Glutamatergic neuron (in vitro differentiated cells): ENCODE measurements at regions not wholly inside any gene's neighbourhood (a gene's known extent, or its start where the extent isn't known, plus 50 kb on each side); places are given as distances from the start of the nearest gene placed in this dataset.

Source experiments
- DNase-seq: peaks from one replicate; pipeline ENCODE4 v3.0.0; 2022
- H3K27ac Mint-ChIP-seq: one replicate; pipeline ENCODE4 v1.8.0; 2020; ENCODE audit warnings: mild to moderate bottlenecking, mixed read lengths, inconsistent platforms; ENCODE audit not compliant: unreplicated experiment
- H3K27me3 Mint-ChIP-seq: one replicate; pipeline ENCODE4 v1.8.0; 2020; ENCODE audit warnings: mild to moderate bottlenecking, moderate library complexity, mixed read lengths, inconsistent platforms; ENCODE audit not compliant: unreplicated experiment
- H3K36me3 Mint-ChIP-seq: one replicate; pipeline ENCODE4 v1.8.0; 2020; ENCODE audit warnings: mild to moderate bottlenecking, mixed read lengths, inconsistent platforms; ENCODE audit not compliant: unreplicated experiment
- H3K4me1 Mint-ChIP-seq: one replicate; pipeline ENCODE4 v1.8.0; 2020; ENCODE audit warnings: mild to moderate bottlenecking, low read depth, mixed read lengths, inconsistent platforms; ENCODE audit not compliant: unreplicated experiment
- H3K4me3 Mint-ChIP-seq: one replicate; pipeline ENCODE4 v1.8.0; 2020; ENCODE audit warnings: mild to moderate bottlenecking, mixed read lengths, inconsistent platforms; ENCODE audit not compliant: unreplicated experiment
- H3K9me3 Mint-ChIP-seq: one replicate; pipeline ENCODE4 v1.8.0; 2020; ENCODE audit warnings: mild to moderate bottlenecking, moderate library complexity, mixed read lengths, inconsistent platforms; ENCODE audit not compliant: unreplicated experiment
- TF ChIP-seq, protein P1 (sequence below): fragments of 200-600 bp; sonication (generic); IDR thresholded peaks from one replicate; pipeline ENCODE4 v1.5.0; 2021; ENCODE audit not compliant: partially characterized antibody, unreplicated experiment

DNA sequence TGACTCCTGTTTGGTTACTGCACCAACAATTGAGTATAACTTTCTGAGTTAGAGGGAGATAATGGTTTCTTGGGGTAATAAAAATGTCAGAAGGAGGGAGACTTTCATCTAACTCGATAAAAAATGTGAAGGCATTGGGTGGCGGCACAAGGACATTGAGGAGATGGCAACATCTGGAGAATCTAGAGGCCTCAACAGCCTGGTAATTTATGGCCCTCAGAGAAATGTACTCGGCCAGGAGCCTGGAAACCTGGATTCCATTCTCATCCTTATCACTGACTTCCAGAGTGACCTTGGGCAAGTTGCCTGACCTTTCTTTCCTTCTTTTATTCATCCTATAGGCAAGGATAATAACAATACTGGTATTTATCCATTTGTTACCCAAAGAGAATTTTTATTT, 173.5 kb upstream of the MEX3C start:
- peaks cover 3% of the 10 kb centered on the region for H3K9me3 Mint-ChIP-seq
- no peaks in the 10 kb centered on the region for H3K27me3 Mint-ChIP-seq
- H3K36me3 Mint-ChIP-seq, result peaks cover 5% of the 10 kb centered on the region
- DNase-seq, result no peak
- no peak overlapping the region for H3K27ac Mint-ChIP-seq
- H3K4me3 Mint-ChIP-seq, result no peak overlapping the region
- H3K4me1 Mint-ChIP-seq, result no peaks in the 10 kb centered on the region
- TF ChIP-seq, protein P1, sequence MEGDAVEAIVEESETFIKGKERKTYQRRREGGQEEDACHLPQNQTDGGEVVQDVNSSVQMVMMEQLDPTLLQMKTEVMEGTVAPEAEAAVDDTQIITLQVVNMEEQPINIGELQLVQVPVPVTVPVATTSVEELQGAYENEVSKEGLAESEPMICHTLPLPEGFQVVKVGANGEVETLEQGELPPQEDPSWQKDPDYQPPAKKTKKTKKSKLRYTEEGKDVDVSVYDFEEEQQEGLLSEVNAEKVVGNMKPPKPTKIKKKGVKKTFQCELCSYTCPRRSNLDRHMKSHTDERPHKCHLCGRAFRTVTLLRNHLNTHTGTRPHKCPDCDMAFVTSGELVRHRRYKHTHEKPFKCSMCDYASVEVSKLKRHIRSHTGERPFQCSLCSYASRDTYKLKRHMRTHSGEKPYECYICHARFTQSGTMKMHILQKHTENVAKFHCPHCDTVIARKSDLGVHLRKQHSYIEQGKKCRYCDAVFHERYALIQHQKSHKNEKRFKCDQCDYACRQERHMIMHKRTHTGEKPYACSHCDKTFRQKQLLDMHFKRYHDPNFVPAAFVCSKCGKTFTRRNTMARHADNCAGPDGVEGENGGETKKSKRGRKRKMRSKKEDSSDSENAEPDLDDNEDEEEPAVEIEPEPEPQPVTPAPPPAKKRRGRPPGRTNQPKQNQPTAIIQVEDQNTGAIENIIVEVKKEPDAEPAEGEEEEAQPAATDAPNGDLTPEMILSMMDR, result no peak

DNA sequence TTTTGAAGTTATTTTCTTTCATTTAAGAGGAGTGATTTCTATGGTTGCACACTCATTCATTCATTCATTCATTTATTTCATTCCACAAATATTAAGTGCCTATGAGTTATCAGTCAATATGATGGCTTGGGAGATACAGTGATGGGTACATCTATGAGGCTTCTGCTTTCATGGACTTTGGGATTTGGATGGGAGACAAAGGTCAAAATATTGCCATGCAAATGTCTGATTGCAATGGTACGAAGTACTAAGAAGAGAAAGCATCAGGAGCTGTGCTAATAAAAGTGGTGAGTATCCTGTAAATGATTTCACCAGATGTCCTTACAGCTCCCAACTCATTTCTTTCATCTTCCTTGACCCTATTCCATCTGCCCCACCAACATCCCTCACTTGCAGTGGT, 174.4 kb upstream of the MEX3C start:
- no peak for DNase-seq
- Mint-ChIP-seq H3K27ac (no peak overlapping the region), H3K27me3 (no peaks in the 10 kb centered on the region), H3K36me3 (peaks cover 5% of the 10 kb centered on the region), H3K9me3 (peaks cover 3% of the 10 kb centered on the region), H3K4me3 (no peak overlapping the region), H3K4me1 (no peaks in the 10 kb centered on the region)
- TF ChIP-seq, protein P1, result no peak

DNA sequence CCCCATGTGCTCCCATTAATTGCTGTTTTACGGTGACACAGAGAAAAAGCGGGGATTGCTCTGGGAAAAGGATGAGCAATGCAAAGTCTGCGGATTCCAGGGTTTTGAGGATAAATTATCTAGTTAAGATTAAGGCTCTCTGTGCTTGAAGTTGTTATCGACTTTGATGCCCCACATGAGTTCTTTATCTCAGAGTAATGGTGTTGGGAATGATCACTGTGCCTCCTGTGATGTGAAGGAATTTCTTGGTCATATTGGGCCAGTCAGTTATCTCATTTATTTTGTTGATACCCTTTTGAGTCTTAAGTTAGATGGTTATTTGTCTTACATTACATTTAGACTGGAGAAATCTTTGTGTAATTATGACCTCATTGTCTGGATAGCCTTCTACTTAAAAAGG, 184.6 kb upstream of the MEX3C start:
- Mint-ChIP-seq H3K36me3 (no peaks in the 10 kb centered on the region), H3K27me3 (no peaks in the 10 kb centered on the region), H3K9me3 (no peaks in the 10 kb centered on the region), H3K27ac (no peak overlapping the region), H3K4me3 (no peak overlapping the region), H3K4me1 (no peaks in the 10 kb centered on the region)
- TF ChIP-seq, protein P1, result no peak
- no peak for DNase-seq

DNA sequence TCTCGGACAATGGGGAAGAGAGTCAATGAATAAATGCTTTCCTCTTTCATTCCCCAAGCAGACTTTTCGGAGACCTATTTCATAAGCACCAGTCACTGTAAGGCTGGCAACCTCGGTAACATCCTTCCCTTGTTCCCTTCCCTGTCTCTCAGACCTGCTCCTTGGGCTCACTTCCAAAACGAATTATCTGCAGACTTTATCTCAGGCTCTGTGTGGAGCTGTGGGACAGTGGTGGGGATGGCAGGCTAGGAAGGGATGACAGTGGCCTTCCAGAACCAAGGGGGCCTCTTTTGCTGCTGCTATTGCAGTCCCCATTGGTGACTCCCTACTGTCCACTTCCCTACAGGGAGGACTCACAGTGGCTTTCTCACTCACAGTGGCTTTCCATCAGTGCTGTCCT, 185.6 kb upstream of the MEX3C start:
- no peaks in the 10 kb centered on the region for H3K9me3 Mint-ChIP-seq
- H3K4me1 Mint-ChIP-seq, result no peaks in the 10 kb centered on the region
- no peak overlapping the region for H3K4me3 Mint-ChIP-seq
- DNase-seq, result no peak
- no peaks in the 10 kb centered on the region for H3K27me3 Mint-ChIP-seq
- H3K27ac Mint-ChIP-seq, result no peak overlapping the region
- no peaks in the 10 kb centered on the region for H3K36me3 Mint-ChIP-seq
- TF ChIP-seq, protein P1, result no peak

DNA sequence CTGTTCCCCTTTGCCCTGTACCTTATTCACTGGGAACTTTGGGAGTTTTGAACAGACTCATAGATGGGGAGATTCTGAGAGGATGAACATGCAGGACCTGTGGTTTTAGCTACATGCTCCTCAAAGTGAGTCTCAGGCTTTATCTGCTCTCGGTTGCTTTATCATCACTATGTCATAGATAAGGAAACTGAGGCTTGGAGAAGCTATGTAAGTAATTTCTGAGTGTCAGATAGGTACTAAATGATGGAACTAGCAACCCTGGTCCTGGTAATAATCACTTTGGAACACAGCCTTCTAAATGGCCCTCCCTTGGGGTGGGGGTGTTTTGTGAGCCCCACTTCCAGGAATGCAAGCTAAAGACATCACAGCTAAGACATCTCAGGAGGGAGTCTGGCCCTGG, 186.2 kb upstream of the MEX3C start:
- TF ChIP-seq, protein P1, result no peak
- no peak for DNase-seq
- Mint-ChIP-seq H3K9me3 (no peaks in the 10 kb centered on the region), H3K27me3 (no peaks in the 10 kb centered on the region), H3K27ac (no peak overlapping the region), H3K36me3 (no peaks in the 10 kb centered on the region), H3K4me3 (no peak overlapping the region), H3K4me1 (no peaks in the 10 kb centered on the region)
